HG03039 (cell line): ENCODE measurements at regions not wholly inside any gene's neighbourhood (a gene's known extent, or its start where the extent isn't known, plus 50 kb on each side); places are given as distances from the start of the nearest gene placed in this dataset.

Source experiments
- ATAC-seq: cut with Tn5 transposase; IDR thresholded peaks from one replicate; pipeline ENCODE4 v1.9.1; 2021; ENCODE audit warnings: mild to moderate bottlenecking, moderate library complexity; ENCODE audit not compliant: unreplicated experiment

DNA sequence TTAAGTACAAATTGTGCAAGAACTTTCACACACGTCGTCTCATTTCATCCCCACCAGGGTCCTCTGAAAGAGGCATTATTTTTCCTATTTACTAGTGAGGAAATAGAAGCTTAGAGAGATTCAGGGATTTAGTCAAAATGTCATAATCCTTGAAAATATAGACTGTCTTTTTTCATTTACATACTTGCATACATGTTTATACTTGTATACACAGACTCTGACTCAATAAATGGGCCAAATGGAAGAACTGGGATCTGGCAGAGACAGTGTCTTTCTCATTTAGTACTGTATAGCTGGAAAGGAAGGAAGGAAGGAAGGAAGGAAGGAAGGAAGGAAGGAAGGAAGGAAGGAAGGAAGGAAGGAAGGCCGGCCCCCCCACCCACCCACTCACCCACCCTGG lies 357.7 kb upstream of the SOX5 start:
- no peak for ATAC-seq

DNA sequence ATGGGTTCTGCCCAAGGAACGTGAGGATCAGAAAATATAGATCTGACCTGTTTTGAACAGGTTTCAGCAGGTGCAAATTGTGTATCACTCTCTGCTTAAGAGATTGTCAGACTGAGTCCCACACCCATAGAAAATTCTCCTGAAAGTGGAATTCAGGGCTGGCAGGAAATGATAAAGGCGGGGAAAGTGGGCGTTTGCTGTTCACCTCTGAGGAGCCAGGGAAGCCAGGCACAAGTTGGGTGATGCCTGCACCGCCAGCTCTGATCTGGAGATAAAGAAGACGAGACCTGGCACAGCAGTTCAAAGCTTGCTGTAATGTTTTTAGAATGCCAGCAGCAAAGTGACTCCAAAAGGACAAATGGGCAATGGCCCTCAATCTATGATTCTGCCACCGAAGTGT lies 356.5 kb upstream of the SOX5 start:
- ATAC-seq: no peak

DNA sequence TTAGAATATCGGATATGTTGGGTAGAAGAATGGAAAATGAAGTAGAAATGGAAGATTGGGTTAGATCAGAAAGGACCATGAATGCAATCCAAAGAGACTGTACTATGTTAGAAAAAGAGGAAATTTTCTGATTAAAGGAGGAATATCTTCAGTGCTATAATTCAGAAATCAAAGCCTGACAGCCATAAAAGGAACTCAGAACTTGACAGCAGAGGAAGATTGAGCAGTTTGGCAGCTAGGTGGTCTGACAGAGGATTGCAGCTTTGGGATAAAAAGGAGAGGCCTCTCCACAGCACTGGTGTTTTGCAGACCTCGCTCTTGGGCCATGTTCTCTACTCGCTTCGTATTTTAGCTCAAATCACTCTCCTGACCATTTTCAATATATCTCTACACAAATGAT lies 354.8 kb upstream of the SOX5 start:
- ATAC-seq: no peak

DNA sequence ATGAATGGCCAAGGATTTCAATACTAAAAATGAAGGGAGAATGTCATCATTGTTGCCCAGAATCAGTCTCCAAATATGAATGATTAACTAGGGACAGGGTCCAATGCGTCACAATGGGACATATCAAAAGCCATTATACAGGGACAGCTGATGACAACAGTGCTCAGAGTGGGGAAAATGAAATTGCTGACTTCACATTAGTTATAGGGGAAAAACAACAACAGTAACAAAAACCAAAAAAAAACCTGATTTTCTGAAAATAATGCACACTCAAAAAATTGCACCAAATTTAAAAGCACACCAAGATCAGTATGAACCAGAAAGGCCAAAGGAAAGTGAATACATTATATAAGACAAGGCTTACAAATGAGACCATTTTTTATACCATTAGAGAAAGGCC lies 353.2 kb upstream of the SOX5 start:
- ATAC-seq: no peak

DNA sequence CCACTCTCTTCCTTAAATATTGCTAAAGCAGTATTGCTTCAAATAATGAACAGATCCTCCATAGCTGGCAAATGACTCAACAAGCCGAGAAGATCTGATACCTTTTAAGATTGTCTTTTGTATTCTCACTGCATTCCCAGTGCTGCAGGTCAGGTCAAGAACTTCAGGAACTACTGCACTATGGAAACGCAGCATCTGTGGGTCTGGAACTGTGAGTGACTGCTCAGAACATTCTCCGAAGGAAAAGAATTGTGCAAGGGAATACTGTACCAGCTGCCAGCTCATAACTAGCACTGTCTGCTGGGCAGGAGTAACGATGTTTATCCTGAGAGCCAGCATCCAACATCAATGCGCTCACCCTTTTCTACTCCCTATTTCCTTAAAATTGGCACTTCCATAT lies 348.0 kb upstream of the SOX5 start:
- ATAC-seq: no peak

DNA sequence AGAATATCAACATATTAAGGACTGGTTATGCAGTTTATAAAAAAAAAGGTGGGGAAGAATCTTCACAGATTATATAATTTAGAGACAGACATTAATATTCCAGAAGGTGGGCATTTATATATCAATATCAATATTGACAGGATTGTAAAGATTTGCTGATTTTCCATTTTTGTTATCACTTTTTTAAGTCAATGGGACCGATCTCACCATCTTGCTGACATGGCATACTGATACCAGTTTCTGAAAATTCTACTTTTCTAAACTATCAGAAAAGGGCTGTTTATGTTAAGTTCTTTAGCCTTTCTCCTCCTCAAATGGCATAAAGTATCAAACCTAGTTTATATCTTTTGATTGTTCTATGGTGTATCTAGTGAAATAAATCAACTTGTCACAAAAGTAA lies 344.1 kb upstream of the SOX5 start:
- ATAC-seq: no peak

DNA sequence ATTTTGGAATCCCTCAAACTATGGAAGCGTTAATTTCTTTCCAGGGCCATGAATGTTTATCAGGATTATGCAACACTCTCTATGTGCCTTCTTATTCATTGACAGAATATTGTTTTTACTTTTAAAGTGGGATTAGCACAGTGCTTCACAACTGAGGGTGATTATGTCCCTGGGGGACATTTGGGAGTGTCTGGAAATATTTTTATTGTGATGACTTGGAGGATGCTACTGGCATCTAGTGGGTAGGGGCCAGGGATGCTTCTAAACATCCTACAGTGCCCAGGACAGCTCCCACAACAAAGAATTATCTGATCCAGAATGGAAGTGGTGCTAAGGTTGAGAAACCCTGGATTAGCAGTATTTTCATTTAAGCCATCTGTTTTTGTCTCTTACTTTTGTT lies 338.5 kb upstream of the SOX5 start:
- no peak for ATAC-seq

DNA sequence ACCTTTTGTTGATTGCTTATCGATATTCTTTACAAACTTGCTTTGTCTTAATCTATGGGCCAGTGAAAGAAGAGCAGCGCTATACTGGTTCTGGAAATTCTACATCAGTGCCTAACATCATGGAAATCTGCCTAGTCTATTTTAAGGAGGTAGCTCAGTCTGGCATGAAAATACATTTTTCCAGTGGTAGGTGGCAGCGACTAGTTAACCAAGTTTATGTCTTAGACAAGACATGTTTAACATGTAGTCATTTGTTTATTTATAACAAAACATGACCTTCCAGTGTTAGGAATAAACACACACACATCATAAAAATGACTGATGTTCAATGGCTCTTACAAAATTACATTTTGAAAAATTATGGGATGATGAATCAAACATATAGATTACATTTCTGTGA lies 336.0 kb upstream of the SOX5 start:
- no peak for ATAC-seq

DNA sequence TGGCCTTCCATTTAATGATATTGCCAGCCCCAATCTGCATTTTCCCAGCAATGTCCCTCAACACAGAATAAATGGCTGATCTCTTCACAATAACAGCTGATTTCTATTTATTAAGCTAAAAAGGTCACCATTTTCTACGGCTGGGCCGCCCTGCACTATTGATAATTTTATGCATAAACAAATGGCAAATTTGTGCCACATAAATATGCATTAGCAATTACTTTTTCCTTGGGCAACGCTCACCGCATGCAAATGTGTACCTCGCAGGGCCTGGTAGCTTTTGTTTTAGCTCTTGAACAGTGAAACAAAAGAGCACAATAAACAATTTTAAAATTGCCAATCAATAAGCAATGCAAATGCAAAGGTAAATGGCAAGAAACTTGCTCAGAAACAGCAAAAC lies 331.9 kb upstream of the SOX5 start:
- ATAC-seq: no peak

DNA sequence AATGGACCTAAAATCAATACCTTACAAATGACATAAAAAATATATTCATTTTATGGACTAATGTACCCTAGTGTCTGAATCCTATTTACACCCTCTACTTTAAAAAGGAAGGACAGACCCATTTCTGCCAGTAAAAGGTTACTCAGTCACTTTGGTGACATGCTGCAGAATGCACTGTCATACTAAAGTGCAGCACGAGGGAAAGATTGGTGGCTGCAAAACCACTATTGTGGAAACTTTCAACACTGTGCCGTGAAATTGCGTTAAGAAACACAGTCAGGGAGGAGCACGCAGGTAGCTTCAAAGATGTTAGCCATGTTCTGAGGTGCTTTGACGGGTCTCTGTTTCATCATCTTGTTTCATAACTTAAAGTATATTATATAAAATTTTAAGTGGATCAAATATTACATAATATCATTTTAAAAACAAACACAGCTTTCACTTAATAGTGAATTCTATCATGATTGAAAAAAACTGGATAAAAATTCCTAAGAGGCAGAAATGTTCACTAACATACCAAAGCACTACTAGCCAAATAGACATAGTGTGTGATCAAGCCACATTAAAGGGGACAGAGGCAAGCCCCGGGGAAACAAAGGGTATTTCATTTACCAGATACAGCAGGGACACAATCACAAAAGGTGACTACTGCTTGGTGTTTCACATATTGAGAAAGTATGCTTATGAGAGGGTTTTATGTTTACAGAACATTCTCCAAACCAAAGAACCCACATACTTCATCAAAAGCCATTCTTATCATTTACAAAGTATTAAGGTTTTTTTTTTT lies 330.8 kb upstream of the SOX5 start:
- ATAC-seq: no peak

DNA sequence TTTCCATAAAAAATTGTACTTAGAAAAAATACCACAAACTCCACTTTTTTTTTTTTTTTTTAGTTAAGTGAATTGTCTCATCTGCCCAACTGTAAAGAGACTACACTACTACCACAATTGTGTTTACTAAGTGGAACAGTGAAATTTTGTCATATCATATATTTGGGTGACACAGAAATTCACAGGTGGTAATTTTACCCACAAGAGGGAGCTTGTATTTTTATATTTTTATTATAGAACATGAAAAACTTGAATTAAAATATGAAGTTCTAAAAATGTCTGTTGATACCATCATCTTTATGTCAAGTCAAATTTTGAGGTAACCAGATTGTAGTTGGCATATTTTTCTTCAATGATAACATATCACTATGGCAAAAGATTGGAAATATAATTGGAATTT lies 329.4 kb upstream of the SOX5 start:
- no peak for ATAC-seq

DNA sequence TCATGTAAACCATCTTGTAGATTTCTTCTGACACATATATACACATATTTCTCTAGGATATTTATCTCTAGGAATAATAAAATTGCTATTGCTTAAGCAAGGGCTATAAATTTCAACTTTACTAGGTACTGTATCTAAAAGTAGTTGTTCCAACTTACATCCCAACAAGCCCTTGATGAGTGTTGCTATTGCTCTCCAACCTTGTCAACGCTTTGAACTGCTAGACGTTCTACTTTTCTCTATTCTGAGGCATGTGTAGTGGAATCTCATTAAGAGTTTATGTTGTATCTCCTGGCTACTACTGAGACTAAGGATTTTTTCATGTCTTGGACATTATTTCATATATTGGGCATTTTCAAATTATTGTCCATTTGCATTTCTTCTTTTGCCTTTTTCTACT lies 321.5 kb upstream of the SOX5 start:
- no peak for ATAC-seq

DNA sequence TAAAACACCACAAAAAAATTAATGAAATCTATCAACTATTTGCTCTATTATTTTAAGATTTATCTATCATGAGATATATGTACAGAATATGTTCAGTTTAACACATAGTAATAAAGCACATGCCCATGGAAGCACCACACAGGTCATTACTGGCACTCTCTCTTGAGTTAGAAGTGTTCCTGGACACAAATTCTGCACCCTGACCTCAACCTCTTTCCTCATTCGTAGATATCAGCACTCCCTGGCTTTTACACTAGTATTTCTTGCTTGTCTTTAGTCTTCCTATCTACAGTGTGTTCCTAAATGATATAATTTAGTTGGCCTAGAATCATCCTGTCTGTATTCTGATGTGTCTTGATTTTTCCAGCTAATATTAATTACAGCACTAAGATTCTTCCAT lies 321.0 kb upstream of the SOX5 start:
- no peak for ATAC-seq

DNA sequence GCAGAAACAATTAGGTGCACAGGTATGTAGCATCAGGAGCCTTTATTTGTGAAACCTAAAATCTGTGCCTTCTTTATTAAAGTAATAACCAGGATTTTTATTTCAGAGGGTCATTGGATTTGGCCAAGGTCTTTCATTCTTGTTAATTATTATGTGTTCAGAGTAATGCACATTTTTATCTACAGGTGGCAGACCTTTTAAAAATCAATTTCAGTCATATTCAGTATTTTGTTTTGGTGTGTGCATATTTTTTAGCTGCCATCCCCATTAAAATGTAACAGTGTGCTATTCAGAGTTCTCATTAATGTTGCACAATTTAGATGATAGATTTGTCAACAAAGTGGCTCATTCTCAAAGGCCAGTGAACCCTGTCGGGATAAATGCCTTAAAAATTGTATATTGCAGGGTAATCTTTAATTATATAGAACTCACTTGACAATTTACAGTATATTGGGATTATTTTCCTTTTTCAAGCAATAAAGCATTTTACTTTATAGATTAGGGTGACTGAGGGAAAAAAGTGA lies 319.3 kb upstream of the SOX5 start:
- no peak for ATAC-seq

DNA sequence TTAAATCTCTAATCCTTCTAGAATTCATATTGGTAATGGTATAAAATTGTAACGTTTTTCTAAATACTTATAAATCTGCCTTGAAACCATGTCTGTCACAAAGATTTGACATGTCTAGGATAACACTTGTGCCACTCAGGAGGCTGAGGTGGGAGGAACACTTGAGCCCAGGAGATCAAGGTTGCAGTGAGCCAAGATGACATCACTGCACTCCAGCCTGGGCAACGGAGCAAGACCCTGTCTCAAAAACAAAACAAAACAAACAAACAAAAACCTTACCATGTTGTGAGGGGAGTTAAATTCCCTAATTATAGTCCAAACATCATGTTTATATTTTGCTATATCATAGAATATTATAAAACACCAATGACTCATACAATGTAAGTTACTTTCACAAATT lies 317.5 kb upstream of the SOX5 start:
- no peak for ATAC-seq

DNA sequence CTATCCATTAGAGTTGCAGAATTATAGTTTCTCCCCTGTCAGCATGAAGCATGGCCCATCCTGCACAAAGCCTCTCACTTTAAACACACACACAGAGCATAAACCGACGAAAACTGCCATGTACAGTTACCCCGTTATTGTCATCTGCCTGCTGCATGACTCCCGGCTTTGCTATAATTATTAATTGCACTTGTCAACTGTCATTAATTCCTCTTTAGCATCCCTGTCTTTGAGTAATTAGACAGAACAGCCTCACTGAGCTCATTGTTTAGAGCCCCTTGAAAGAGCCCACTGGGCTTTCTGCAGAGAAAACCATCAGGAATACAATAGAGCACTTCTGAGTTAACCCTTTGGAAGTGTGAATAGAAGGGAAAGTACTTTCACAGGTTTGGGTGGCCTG lies 307.2 kb upstream of the SOX5 start:
- ATAC-seq: no peak

DNA sequence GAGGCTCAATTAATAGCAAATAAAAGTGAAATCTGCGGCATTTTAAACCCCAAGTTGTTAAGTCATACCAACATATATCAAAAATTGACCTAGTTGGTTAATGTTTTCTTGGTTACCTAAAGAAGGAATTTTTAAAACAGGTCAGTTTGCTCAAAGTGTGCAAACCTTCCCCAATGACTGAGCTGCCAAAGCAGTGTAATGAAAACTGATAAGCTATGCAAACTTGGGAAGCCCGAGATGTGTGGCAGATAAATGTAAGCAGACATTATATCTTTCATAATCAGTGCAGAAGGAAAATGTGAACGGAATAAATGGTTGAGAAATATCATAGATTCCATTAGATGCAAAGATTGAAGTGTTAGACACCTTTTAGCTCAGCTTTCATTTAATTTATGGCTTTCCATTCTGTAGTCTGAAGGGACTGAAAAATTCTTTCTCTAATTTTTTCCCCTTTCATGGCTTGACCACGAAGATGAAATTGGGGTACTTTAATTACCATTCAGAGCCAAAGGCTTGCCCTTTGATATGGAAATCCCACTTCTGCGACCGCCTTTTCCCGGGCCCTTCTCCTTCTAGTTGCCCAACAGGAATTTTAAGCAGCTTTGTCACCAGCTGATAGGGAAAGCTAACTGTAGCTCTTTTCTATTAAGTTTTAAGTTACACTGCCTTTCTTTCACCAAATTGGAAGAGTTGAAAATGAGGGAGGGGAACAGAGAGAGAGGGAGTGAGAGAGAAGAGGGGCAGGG lies 306.6 kb upstream of the SOX5 start:
- no peak for ATAC-seq

DNA sequence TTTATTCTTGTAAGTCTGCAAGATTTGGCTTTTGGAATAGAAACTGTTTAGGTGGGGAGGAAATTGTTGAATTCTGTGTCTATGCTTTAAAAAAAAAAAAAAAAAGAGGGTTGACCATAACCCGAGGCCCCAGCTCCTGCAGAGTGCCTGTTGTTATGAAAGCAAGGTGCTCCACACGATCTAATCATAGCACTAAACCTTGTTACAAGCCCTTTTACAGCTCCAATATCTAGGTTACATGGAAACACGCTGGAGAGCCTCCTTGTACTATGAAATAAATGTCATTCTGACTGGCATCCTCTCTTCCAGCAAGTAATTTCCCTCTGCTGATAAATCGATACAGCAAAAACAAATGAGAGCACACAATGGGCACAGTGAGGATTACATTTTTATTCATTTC lies 303.1 kb upstream of the SOX5 start:
- ATAC-seq: no peak

DNA sequence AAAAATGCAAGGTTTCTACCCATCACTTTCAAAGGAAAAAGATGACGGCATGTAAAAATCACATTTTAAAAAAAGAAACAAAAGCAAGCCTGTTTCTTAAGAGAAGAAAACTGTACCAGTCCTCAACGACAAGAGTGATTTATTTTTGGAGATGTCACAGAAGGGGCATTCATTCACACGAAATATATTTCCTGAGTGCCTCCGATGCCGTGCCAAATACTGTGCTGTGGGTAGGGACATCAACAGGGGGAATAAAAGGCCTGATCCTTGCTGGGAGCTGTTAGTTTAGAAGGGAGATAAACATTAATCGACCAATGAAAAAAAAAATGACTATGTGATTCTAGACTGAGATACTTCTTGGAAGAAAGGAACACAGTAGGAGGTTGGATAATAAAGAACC lies 297.5 kb upstream of the SOX5 start:
- ATAC-seq: no peak

DNA sequence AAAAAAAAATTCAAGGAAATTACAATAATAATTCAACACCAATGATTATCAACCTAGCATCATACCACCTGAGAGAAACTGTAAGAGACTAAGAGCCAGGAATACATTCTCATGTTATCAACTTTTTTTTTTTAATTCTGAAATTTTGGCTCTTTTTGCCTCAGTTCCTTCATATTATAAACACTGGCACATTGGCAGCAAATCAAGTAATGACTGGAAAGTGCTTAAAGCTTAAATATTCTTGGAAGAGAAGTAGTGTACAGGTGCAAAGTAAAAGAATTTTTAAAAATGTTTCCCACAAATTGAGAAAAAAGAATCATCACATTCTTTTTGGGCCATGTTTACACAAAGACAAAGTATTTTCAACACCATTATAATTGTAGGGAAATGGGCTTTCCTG lies 296.9 kb upstream of the SOX5 start:
- no peak for ATAC-seq

DNA sequence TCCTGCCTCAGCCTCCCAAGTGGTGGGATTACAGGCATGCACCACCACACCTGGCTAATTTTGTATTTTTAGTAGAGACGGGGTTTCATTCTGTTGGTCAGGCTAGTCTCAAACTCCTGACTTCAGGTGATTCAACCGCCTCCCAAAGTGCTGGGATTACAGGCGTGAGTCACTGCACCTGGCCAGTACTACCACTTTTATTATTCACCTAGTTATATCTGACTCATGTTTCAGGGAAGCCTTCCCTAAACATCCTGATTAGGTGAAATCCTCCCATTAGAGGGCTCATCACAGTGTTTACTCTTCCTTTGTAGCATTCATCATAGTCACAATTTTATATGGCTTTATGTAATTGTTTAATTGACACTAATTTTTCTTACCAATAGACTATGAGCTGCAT lies 295.3 kb upstream of the SOX5 start:
- ATAC-seq: no peak

DNA sequence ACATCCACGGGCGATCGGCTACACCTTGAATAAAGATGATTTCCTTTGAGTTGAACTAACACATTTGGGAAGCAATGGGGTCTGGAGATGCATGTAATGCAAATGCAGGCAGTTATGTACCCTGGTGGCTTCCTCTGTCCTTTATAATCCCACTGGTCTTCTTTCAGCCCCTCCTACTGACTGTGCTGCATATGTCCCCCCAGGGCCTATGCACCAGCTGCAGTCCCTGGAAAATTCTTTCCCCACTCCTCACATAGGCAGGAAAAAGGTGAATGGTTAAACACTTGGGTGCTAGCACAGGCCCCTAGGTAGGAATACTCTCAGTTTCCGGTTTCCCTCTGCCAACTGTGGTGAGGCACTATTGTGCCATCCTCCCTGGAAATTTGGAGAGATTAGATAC lies 294.8 kb upstream of the SOX5 start:
- ATAC-seq: no peak

DNA sequence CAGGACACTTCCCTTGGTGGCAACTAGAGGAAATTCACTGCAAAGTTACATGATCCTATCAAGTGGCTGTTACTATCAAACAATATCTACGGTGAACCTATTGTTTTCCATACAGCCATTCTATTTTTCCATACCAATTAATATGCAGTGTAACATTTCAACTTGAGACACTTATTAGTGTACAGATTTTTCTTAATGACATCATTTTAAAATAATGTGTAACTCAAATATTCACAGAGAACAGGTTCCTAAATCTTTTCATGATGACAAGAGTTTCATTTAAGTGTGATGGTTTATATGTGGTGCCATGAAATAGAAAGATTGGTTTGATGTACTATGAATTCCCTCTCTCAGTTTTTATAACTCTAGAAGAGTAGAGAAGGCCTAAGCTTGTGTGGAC lies 291.2 kb upstream of the SOX5 start:
- no peak for ATAC-seq
